ENCODE measurements at regions not wholly inside any gene's neighbourhood (a gene's known extent, or its start where the extent isn't known, plus 50 kb on each side); places are given as distances from the start of the nearest gene placed in this dataset.
"Not testable (repeated sequence)": the region's sequence is repeated elsewhere in the genome, so short reads cannot be mapped to it uniquely, and the experiment has no call there.

DNA sequence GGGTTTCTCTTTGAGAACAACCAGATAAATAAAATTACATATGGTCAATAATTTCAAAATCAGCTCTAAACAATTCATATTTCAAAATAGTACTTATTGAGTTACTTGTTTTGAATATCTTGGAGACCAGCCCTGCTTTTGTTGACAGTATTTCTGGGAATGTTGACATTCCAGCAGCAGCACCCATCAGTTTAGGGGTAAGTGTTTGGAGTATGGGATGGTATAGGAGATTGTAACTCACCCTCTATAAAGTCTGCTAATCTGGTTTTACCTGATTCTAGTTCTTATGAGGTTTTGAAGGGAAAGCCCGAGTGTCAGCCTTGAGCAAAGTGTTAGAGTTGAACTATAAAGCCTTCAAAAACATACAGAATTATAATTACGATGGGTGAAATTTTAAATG, 139.2 kb upstream of the ANKRD50 start:
- no peak overlapping the region for H3K27ac ChIP-seq
- TF ChIP-seq FOXP2 (optimal IDR thresholded peaks at IDR 0.05; ENCODE audit: control extremely low read depth, extremely low read length, insufficient read depth) = no peak
- TF ChIP-seq POLR2AphosphoS5 (IDR thresholded peaks at IDR 0.05; ENCODE audit: borderline replicate concordance, low read depth, low read length) = no peak
- TF ChIP-seq EZH2 (IDR thresholded peaks at IDR 0.05) = no peak
- H3K36me3 ChIP-seq (ENCODE audit: insufficient read depth, low read length) = no peaks in the 10 kb centered on the region

DNA sequence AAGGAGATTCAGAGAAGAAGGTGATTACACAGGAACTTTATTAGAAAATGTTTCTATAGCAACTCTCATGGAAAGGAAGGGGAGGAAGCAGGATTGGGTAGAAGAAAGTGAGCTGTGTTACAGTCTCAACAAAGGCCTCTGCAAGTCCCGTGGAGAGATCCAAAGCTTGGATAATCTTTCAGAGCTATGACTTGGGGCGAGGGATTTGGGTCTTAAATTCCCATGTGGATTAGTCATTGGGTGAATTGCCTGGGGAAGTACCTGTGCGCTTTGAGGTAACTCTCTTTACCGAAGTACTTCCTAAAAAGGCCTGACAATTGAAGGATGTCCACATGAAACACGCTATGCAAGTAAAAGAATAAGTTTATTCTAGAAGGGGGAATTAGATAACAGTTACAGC, 133.8 kb upstream of the ANKRD50 start:
- Histone ChIP-seq H3K36me3 (ENCODE audit: insufficient read depth, low read length) (no peaks in the 10 kb centered on the region), H3K27ac (no peak overlapping the region), H3K9me3 (ENCODE audit: low read depth, low read length) (no peaks in the 10 kb centered on the region), H3K9ac (ENCODE audit: insufficient read length) (no peak overlapping the region), H3K4me3 (no peak overlapping the region)
- DNase-seq (ENCODE audit: low read depth, low spot score) = no peak
- TF ChIP-seq EZH2 (IDR thresholded peaks at IDR 0.05) (no peak), FOXP2 (optimal IDR thresholded peaks at IDR 0.05; ENCODE audit: control extremely low read depth, extremely low read length, insufficient read depth) (no peak), POLR2AphosphoS5 (IDR thresholded peaks at IDR 0.05; ENCODE audit: borderline replicate concordance, low read depth, low read length) (no peak)

More for the DNA sequence above, 139.2 kb upstream of the ANKRD50 start:
- no peak overlapping the region for H3K4me3 ChIP-seq
- DNase-seq (ENCODE audit: low read depth, low spot score) = no peak
- no peak overlapping the region for H3K9ac ChIP-seq (ENCODE audit: insufficient read length)
- H3K9me3 ChIP-seq (ENCODE audit: low read depth, low read length) = no peaks in the 10 kb centered on the region

GRCh38 chr4:124839786-124840390, 127.4 kb upstream of the ANKRD50 start:
- Histone ChIP-seq H3K27ac (no peak overlapping the region), H3K4me3 (no peak overlapping the region), H3K9me3 (ENCODE audit: low read depth, low read length) (no peaks in the 10 kb centered on the region), H3K9ac (ENCODE audit: insufficient read length) (no peak overlapping the region), H3K36me3 (ENCODE audit: insufficient read depth, low read length) (no peaks in the 10 kb centered on the region)
- no peak for DNase-seq (ENCODE audit: low read depth, low spot score)
- no peak for TF ChIP-seq POLR2AphosphoS5 (IDR thresholded peaks at IDR 0.05; ENCODE audit: borderline replicate concordance, low read depth, low read length)

GRCh38 chr4:124833831-124834505, 121.4 kb upstream of the ANKRD50 start:
- no peak for TF ChIP-seq FOXP2 (optimal IDR thresholded peaks at IDR 0.05; ENCODE audit: control extremely low read depth, extremely low read length, insufficient read depth)
- no peak for TF ChIP-seq EZH2 (IDR thresholded peaks at IDR 0.05)
- TF ChIP-seq POLR2AphosphoS5 (IDR thresholded peaks at IDR 0.05; ENCODE audit: borderline replicate concordance, low read depth, low read length) = no peak
- no peak overlapping the region for H3K4me3 ChIP-seq
- H3K9me3 ChIP-seq (ENCODE audit: low read depth, low read length) = no peaks in the 10 kb centered on the region
- no peaks in the 10 kb centered on the region for H3K36me3 ChIP-seq (ENCODE audit: insufficient read depth, low read length)
- no peak overlapping the region for H3K9ac ChIP-seq (ENCODE audit: insufficient read length)
- DNase-seq (ENCODE audit: low read depth, low spot score) = no peak
- H3K27ac ChIP-seq = no peak overlapping the region

DNA sequence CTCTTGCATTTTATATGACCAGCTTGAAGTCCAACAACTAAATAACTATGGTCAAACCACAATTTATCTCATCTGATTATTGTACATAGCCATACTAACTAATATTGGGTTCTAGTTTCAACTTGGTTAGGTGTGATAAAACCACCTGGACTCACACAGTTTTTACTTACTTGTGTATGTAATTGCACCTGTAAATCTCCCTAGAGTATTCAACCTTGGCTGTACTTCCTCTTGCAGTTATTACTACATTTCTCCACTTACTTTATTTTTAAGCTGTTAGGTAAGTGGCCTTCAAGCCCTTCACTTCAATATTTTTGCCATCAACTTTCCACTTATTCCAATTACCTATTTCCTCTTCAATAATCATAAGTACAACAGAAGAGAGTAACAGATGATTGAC, 115.8 kb upstream of the ANKRD50 start:
- H3K9ac ChIP-seq (ENCODE audit: insufficient read length) = no peak overlapping the region
- no peaks in the 10 kb centered on the region for H3K36me3 ChIP-seq (ENCODE audit: insufficient read depth, low read length)
- H3K4me3 ChIP-seq = no peak overlapping the region
- TF ChIP-seq FOXP2 (optimal IDR thresholded peaks at IDR 0.05; ENCODE audit: control extremely low read depth, extremely low read length, insufficient read depth) (no peak), POLR2AphosphoS5 (IDR thresholded peaks at IDR 0.05; ENCODE audit: borderline replicate concordance, low read depth, low read length) (no peak), EZH2 (IDR thresholded peaks at IDR 0.05) (no peak)
- H3K9me3 ChIP-seq (ENCODE audit: low read depth, low read length) = no peaks in the 10 kb centered on the region
- DNase-seq (ENCODE audit: low read depth, low spot score) = no peak
- no peak overlapping the region for H3K27ac ChIP-seq

- no peak overlapping the region for H3K4me3 ChIP-seq
- no peak for DNase-seq (ENCODE audit: low read depth, low spot score)
- no peak overlapping the region for H3K27ac ChIP-seq
- TF ChIP-seq FOXP2 (optimal IDR thresholded peaks at IDR 0.05; ENCODE audit: control extremely low read depth, extremely low read length, insufficient read depth) (no peak), EZH2 (IDR thresholded peaks at IDR 0.05) (no peak), POLR2AphosphoS5 (IDR thresholded peaks at IDR 0.05; ENCODE audit: borderline replicate concordance, low read depth, low read length) (no peak)
- no peak overlapping the region for H3K9ac ChIP-seq (ENCODE audit: insufficient read length)
- H3K9me3 ChIP-seq (ENCODE audit: low read depth, low read length) = 0 out of 2 replicates have a peak, but pooled peaks cover 4% of the 10 kb centered on the region
- no peaks in the 10 kb centered on the region for H3K36me3 ChIP-seq (ENCODE audit: insufficient read depth, low read length)
Measured at GRCh38 chr4:124817531-124817930, 105.0 kb upstream of the ANKRD50 start.

GRCh38 chr4:124812203-124812602, 99.7 kb upstream of the ANKRD50 start:
- not testable (repeated sequence) for H3K9me3 ChIP-seq (ENCODE audit: low read depth, low read length); H3K4me3 ChIP-seq; H3K27ac ChIP-seq; DNase-seq (ENCODE audit: low read depth, low spot score); H3K9ac ChIP-seq (ENCODE audit: insufficient read length); H3K36me3 ChIP-seq (ENCODE audit: insufficient read depth, low read length)

GRCh38 chr4:124810827-124811226, 98.3 kb upstream of the ANKRD50 start:
- Histone ChIP-seq H3K4me3 (no peak overlapping the region), H3K9ac (ENCODE audit: insufficient read length) (no peak overlapping the region), H3K36me3 (ENCODE audit: insufficient read depth, low read length) (no peaks in the 10 kb centered on the region), H3K27ac (no peak overlapping the region), H3K9me3 (ENCODE audit: low read depth, low read length) (no peaks in the 10 kb centered on the region)
- TF ChIP-seq POLR2AphosphoS5 (IDR thresholded peaks at IDR 0.05; ENCODE audit: borderline replicate concordance, low read depth, low read length) (no peak), EZH2 (IDR thresholded peaks at IDR 0.05) (no peak), FOXP2 (optimal IDR thresholded peaks at IDR 0.05; ENCODE audit: control extremely low read depth, extremely low read length, insufficient read depth) (no peak)
- no peak for DNase-seq (ENCODE audit: low read depth, low spot score)

DNA sequence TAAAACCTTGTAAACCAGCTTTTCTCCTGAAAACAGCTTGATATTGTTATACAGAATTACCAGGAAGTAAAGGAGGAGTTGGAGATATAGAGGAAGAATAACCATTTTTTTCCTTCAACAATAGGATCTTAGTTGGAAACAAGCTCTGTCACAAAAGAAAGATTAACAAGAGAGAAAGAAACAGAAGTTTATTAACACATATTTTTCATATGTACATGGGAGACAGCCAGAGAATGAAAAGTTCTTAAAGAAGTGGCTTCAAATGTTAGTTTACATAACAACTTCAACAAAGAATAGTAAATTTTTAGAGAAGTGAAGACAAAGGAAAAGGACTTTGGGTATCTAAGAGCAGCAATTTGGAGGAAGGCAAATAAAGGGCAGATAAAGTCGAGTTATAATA, 94.9 kb upstream of the ANKRD50 start:
- Histone ChIP-seq H3K9me3 (ENCODE audit: low read depth, low read length) (no peaks in the 10 kb centered on the region), H3K27ac (no peak overlapping the region), H3K36me3 (ENCODE audit: insufficient read depth, low read length) (no peaks in the 10 kb centered on the region), H3K4me3 (no peak overlapping the region), H3K9ac (ENCODE audit: insufficient read length) (no peak overlapping the region)
- DNase-seq (ENCODE audit: low read depth, low spot score) = no peak
- TF ChIP-seq FOXP2 (optimal IDR thresholded peaks at IDR 0.05; ENCODE audit: control extremely low read depth, extremely low read length, insufficient read depth) = no peak
- no peak for TF ChIP-seq EZH2 (IDR thresholded peaks at IDR 0.05)
- no peak for TF ChIP-seq POLR2AphosphoS5 (IDR thresholded peaks at IDR 0.05; ENCODE audit: borderline replicate concordance, low read depth, low read length)
